Epidermal melanocyte (primary cell): ENCODE measurements at regions not wholly inside any gene's neighbourhood (a gene's known extent, or its start where the extent isn't known, plus 50 kb on each side); places are given as distances from the start of the nearest gene placed in this dataset.
"Not testable (repeated sequence)": the region's sequence is repeated elsewhere in the genome, so short reads cannot be mapped to it uniquely, and the experiment has no call there.

Experiments used
- DNase-seq: peaks from one replicate; pipeline ENCODE4 v3.0.0; 2011; ENCODE audit warnings: low spot score; ENCODE audit not compliant: insufficient read length

DNA sequence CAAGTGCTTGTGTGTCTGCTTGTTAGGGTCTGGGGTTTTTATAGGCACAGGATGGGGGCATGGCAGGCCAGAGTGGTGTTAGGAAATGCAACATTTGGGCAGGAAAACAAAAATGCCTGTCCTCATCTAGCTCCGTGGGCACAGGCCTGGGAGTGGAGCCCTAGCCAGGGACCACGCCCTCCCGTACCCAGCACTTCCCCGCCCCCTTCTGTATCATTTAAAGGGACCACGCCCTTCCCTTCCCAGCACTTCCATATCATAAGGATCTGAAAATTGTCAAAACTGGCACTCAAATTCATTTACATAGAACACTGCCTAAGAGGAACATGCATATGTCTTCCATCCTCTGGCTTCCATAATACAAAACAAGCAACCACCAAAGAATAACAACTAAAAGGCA is 185.8 kb downstream of the B3GLCT start:
- no peak for DNase-seq

GRCh38 chr13:31394506-31394905 is 194.7 kb downstream of the B3GLCT start:
- DNase-seq, result no peak

DNA sequence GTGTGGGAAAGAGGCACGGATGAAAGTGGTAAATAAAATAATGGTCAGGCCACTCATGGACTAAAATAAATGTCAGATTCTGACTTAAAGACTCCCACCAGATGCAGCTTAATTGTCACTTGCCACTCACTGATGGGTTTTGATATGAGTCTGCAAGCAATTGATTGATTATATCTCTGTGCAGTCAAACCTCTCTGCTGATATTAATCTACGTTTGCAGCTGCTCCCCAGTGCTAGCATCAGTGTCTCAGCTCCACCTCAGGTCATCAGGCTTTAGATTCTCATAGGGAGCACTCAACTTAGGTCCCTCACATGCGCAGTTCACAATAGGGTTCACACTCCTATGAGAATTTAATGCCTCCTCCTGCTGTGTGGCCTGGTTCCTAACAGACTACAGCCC is 195.3 kb downstream of the B3GLCT start:
- no peak for DNase-seq

GRCh38 chr13:31399690-31400089 is 199.9 kb downstream of the B3GLCT start:
- no peak for DNase-seq

- not testable (repeated sequence) for DNase-seq
These were observed 203.9 kb downstream of the B3GLCT start for GRCh38 chr13:31403711-31404110.

DNA sequence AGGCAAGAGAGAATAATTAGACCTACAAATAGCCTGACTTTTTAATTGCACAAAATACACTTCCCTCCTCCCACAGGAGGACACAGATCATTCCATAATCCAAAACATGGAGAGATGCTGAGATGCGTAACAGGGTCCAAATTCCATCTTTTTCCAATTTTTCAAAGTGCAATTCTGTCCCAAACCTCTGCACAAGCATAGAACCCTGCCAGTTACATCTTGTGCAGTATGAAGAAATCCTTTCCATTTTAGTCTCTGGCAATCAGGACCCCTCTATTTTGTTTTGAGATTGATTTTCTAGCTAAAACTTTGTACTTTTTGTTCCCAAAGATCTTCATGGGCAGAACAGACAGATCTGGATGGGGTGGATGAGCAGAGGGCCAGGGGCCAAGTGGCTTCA is 209.2 kb downstream of the B3GLCT start:
- DNase-seq, result no peak

GRCh38 chr13:31409678-31410356 is 210.0 kb downstream of the B3GLCT start:
- no peak for DNase-seq

GRCh38 chr13:31413516-31413915 is 213.7 kb downstream of the B3GLCT start:
- DNase-seq, result no peak

DNA sequence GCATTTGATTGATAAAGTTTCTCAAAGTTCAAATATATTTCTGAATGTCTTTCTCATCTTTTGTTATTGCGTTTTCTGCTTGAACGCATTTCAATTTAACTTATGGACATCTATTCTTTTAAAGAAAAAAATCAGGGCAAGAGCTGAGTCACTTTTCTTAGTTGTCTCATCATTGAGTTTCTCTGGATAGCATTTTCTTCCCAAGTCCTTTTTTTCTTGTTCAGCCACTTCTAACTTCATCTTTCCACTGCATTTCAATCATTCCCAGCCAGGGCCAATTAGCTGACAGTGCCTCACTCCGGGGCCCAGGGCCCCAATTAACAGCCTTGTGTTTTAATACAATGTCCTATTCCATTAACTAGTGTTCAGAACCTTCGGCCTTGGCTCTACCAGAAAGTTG is 216.3 kb downstream of the B3GLCT start:
- no peak for DNase-seq

- no peak for DNase-seq
These were observed 218.4 kb downstream of the B3GLCT start for GRCh38 chr13:31418186-31418585.

DNA sequence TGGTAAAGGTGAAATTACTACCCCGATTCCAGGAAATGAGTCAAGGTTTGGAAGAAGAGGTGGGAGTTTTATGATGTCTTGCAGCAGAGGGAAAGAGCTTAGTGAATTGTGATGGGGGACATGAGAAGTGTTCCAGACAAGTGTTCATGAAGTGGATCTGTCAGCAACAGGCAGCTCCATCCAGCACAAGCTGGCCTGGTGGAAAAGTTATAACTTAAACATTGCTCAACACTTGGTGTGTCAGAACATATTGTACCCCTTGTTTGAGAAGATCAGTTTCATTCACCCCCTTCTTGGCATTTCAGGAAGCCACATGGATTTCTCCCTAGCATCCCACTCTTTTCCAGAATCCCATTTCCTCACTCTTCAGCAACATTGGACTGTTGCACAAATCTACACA is 222.0 kb downstream of the B3GLCT start:
- DNase-seq, result no peak

DNA sequence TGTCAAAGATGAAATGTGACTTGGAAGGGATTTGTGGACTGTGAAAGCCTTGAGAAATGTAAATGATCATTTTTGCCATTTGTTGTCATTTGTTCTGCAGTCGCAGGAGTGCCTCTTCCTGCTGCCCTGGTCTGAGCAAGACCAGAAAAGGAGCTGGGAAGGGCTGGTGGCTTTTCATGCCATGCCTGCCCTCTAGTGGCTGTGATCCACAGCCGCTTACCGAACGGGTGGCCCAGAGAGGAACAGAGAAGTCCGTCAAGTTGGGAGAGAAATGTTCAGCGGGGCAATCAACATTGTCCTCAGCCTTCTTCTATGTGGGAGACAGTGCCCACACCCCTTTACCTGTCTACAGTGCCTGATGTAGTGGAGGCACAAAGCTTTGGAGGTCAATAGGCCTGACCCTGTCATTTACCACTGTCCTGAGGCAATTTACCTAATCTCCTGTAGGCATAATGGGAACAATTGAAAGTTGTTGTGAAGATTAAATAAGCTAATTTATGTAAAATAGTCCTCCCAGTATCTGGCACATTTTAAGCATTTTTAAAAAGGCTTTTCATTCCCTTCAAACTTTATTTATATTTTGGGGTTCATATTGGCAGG is 224.5 kb downstream of the B3GLCT start:
- peak; percentile 89 for DNase-seq

GRCh38 chr13:31426395-31426794 is 226.6 kb downstream of the B3GLCT start:
- no peak for DNase-seq

GRCh38 chr13:31427151-31428100 is 227.7 kb downstream of the B3GLCT start:
- DNase-seq, result no peak

DNA sequence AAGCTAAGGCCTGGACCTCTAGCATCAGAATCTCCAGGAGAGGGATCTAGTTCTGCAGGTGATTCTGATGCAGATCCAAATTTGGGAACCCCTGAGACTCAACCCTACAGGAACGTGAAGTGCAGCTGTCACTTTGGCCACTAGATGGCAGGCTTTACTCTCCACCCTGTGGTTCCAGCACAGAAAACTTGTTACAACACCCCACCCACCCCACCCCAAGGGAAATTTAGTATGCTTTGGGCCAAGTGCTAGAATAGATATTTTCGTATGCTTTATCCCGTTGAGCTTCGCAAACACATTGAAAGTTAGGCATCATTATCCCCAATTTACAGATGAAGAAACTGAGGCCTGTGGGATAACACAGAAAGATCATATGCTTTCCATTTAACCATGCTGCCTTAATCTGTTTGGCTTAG is 232.0 kb downstream of the B3GLCT start:
- peak; percentile 63 for DNase-seq

- no peak for DNase-seq
These were observed 233.4 kb downstream of the B3GLCT start for GRCh38 chr13:31433207-31433606.

DNA sequence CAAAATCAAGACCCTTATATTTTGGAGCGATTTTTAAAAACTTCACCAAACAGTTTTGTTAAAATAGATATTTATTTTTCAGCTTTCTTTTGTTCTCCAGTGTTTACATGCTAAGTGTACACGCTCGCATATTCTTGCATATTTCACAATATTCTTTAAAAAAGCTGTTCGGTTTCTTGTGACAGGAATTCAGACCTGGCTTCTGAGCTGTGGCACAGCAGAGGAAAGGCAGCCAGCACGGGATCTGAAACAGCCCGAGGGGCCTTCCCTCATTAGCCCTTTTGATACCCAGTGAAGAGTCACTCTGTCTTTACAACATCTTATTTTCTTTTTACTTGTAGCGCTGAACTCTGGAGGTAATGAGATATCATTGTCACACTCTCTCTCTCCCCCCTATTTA is 234.0 kb downstream of the B3GLCT start:
- DNase-seq, result no peak

DNA sequence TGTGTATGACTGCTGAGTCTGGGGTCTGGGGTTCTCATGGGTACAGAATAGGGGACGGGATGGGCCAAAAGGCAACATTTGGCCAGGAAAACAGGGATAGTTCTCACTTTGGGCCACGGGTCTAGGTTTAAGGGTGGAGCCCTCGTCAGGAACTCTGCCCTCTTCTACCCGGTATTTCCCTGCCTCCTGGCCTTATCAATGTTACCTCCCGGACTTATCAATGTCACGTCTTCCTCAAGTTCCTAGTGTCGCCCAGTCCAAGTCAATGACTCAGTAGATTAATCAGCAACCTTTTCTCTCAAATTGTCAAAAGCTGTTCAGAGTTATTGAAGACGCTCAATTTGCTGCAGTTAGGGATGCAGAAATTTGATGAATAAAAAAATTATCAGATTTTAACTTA is 234.8 kb downstream of the B3GLCT start:
- no peak for DNase-seq

- DNase-seq, result no peak
These were observed 235.8 kb downstream of the B3GLCT start for GRCh38 chr13:31435536-31435935.

- DNase-seq, result no peak
These were observed 236.7 kb downstream of the B3GLCT start for GRCh38 chr13:31436478-31436877.

DNA sequence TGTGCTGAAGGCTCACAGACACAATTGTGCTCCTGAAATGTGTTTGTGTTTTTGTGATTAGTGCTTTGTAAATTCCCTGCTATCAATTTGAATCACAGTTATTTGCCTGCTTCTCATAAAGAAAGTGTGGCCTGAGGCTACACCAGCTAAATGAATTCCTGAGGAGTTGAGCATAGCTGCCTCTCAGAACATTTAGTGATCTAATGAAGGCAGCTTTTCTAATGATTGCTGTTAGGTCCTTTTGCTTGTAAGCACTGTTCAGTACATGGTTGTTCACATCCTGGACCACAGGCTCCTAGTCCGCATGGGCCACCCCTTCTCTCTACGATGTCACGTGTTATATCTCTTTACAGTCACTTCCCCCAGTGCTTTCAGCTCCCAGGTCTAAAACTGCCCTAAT is 238.2 kb downstream of the B3GLCT start:
- no peak for DNase-seq

GRCh38 chr13:31440132-31440531 is 240.4 kb downstream of the B3GLCT start:
- no peak for DNase-seq
